ENCODE measurements at regions not wholly inside any gene's neighbourhood (a gene's known extent, or its start where the extent isn't known, plus 50 kb on each side); places are given as distances from the start of the nearest gene placed in this dataset.

DNA sequence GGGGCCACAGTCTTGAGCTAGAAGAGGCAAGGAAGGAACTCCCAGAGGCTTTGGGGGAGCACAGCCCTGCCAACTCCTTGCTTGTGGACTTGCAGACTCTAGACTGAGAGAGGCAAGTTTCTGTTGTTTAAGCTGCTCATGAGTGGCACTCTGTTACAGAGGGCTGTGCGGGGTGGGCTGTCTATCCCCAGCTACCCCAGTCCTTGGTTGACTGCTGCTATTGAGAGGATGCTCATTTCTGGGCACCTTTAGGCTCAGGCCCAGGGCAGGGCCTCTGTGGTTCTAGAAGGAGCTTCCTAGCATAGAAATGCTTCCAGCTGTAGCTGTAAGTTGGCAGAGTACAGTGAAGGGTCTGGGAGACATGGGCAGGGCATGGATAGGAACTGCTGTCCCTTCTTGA, 151.3 kb upstream of the GGTLC1 start:
- no peak for TF ChIP-seq EGR1 (IDR thresholded peaks at IDR 0.05)
- no peak for TF ChIP-seq FOXM1 (IDR thresholded peaks at IDR 0.05; ENCODE audit: borderline replicate concordance, low read depth)
- TF ChIP-seq TEAD4 (IDR thresholded peaks at IDR 0.05), result no peak

GRCh38 chr20:24138951-24139350, 150.4 kb upstream of the GGTLC1 start:
- TF ChIP-seq CREB1 (IDR thresholded peaks at IDR 0.05; ENCODE audit: low read depth), result no peak
- no peak for TF ChIP-seq TEAD4 (IDR thresholded peaks at IDR 0.05)
- no peak for TF ChIP-seq NFIC (IDR thresholded peaks at IDR 0.05)
- TF ChIP-seq YY1 (IDR thresholded peaks at IDR 0.05; ENCODE audit: low read depth), result no peak
- no peak for TF ChIP-seq RAD21 (IDR thresholded peaks at IDR 0.05; ENCODE audit: low read depth)
- TF ChIP-seq ZBTB7A (IDR thresholded peaks at IDR 0.05; ENCODE audit: low read depth), result no peak
- TF ChIP-seq TAF1 (IDR thresholded peaks at IDR 0.05; ENCODE audit: low read depth), result no peak
- no peak for TF ChIP-seq EGR1 (IDR thresholded peaks at IDR 0.05)
- no peak for TF ChIP-seq EP300 (IDR thresholded peaks at IDR 0.05; ENCODE audit: borderline replicate concordance)
- no peak for TF ChIP-seq MAX (IDR thresholded peaks at IDR 0.05)
- no peak for TF ChIP-seq FOXM1 (IDR thresholded peaks at IDR 0.05; ENCODE audit: borderline replicate concordance, low read depth)
- TF ChIP-seq USF1 (IDR thresholded peaks at IDR 0.05), result no peak
- TF ChIP-seq TCF12 (IDR thresholded peaks at IDR 0.05; ENCODE audit: low read depth), result no peak
- TF ChIP-seq CEBPB (IDR thresholded peaks at IDR 0.05), result no peak
- no peak for TF ChIP-seq REST (IDR thresholded peaks at IDR 0.05; ENCODE audit: low read depth)

- TF ChIP-seq MAX (IDR thresholded peaks at IDR 0.05) (no peak), RAD21 (IDR thresholded peaks at IDR 0.05; ENCODE audit: low read depth) (no peak), ZBTB7A (IDR thresholded peaks at IDR 0.05; ENCODE audit: low read depth) (no peak), TAF1 (IDR thresholded peaks at IDR 0.05; ENCODE audit: low read depth) (no peak), TCF12 (IDR thresholded peaks at IDR 0.05; ENCODE audit: low read depth) (no peak), FOXM1 (IDR thresholded peaks at IDR 0.05; ENCODE audit: borderline replicate concordance, low read depth) (no peak), REST (IDR thresholded peaks at IDR 0.05; ENCODE audit: low read depth) (no peak), CEBPB (IDR thresholded peaks at IDR 0.05) (no peak), USF1 (IDR thresholded peaks at IDR 0.05) (no peak)
Measured at GRCh38 chr20:24138196-24138857, 149.7 kb upstream of the GGTLC1 start.

GRCh38 chr20:24136659-24137246, 148.2 kb upstream of the GGTLC1 start:
- no peak for TF ChIP-seq MAX (IDR thresholded peaks at IDR 0.05)
- no peak for TF ChIP-seq NFIC (IDR thresholded peaks at IDR 0.05)
- TF ChIP-seq ZBTB7A (IDR thresholded peaks at IDR 0.05; ENCODE audit: low read depth), result no peak
- TF ChIP-seq USF1 (IDR thresholded peaks at IDR 0.05), result no peak
- TF ChIP-seq TAF1 (IDR thresholded peaks at IDR 0.05; ENCODE audit: low read depth), result no peak
- TF ChIP-seq REST (IDR thresholded peaks at IDR 0.05; ENCODE audit: low read depth), result no peak
- no peak for TF ChIP-seq CREB1 (IDR thresholded peaks at IDR 0.05; ENCODE audit: low read depth)
- TF ChIP-seq TCF12 (IDR thresholded peaks at IDR 0.05; ENCODE audit: low read depth), result no peak
- TF ChIP-seq RAD21 (IDR thresholded peaks at IDR 0.05; ENCODE audit: low read depth), result no peak
- TF ChIP-seq YY1 (IDR thresholded peaks at IDR 0.05; ENCODE audit: low read depth), result no peak
- no peak for TF ChIP-seq TEAD4 (IDR thresholded peaks at IDR 0.05)

Measured in Ishikawa (cell line).